ENCODE measurements at regions not wholly inside any gene's neighbourhood (a gene's known extent, or its start where the extent isn't known, plus 50 kb on each side); places are given as distances from the start of the nearest gene placed in this dataset.
"Not testable (repeated sequence)": the region's sequence is repeated elsewhere in the genome, so short reads cannot be mapped to it uniquely, and the experiment has no call there.

- TF ChIP-seq, protein P1, sequence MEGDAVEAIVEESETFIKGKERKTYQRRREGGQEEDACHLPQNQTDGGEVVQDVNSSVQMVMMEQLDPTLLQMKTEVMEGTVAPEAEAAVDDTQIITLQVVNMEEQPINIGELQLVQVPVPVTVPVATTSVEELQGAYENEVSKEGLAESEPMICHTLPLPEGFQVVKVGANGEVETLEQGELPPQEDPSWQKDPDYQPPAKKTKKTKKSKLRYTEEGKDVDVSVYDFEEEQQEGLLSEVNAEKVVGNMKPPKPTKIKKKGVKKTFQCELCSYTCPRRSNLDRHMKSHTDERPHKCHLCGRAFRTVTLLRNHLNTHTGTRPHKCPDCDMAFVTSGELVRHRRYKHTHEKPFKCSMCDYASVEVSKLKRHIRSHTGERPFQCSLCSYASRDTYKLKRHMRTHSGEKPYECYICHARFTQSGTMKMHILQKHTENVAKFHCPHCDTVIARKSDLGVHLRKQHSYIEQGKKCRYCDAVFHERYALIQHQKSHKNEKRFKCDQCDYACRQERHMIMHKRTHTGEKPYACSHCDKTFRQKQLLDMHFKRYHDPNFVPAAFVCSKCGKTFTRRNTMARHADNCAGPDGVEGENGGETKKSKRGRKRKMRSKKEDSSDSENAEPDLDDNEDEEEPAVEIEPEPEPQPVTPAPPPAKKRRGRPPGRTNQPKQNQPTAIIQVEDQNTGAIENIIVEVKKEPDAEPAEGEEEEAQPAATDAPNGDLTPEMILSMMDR (IDR thresholded peaks at IDR 0.05; ENCODE audit: low read length) = not testable (repeated sequence)
- TF ChIP-seq EZH2 (IDR thresholded peaks at IDR 0.05; ENCODE audit: borderline replicate concordance, low read length) = not testable (repeated sequence)
Observed at GRCh38 chr6:74888741-74889140, 317.1 kb downstream of the COL12A1 start.
